HCT116 (cell line): ENCODE measurements at regions not wholly inside any gene's neighbourhood (a gene's known extent, or its start where the extent isn't known, plus 50 kb on each side); places are given as distances from the start of the nearest gene placed in this dataset.

ENCODE experiments used
- ATAC-seq: fragments of 200-7000 bp; cut with Tn5 transposase; 2 replicates; pipeline ENCODE4 v1.9.1; 2020; ENCODE audit warnings: mild to moderate bottlenecking, moderate library complexity
- BruUV-seq: library from RNA; stranded (reverse); fragments of 400-500 nt; replicated peaks from 2 replicates; lab custom pipeline; 2021; lab: Mats Ljungman, UMichigan
- CTCF ChIA-PET: fragments of 300-600 bp; sonication (Branson Sonifier 250); formaldehyde crosslinking; loops from one replicate; lab custom pipeline; 2021; ENCODE audit warnings: antibody characterized with exemption; lab: Charles Lee
- POLR2A ChIA-PET: fragments of 300-600, 350-600 bp; sonication (Branson Sonifier 250); formaldehyde crosslinking; loops from one replicate; lab custom pipeline; 2021; ENCODE audit warnings: antibody characterized with exemption; lab: Charles Lee
- RAD21 ChIA-PET, 2 experiments: fragments of 300-600 bp; sonication (Branson Sonifier 250); formaldehyde crosslinking; loops; one replicate each; lab custom pipeline; 2023; ENCODE audit warnings: low total read pairs in 2 of 2; ENCODE audit not compliant: uncharacterized antibody in 2 of 2, unreplicated experiment in 2 of 2, low non-redundant PET in 1 of 2; lab: Charles Lee
- DNase-seq: peaks from one replicate; pipeline ENCODE4 v3.0.0-alpha.2; 2010; ENCODE audit warnings: low read depth, low spot score
- H2AFZ ChIP-seq: fragments of 200-600 bp; shearing (Covaris generic), sonication (generic); 2 replicates; pipeline ENCODE4 v1.6.1; 2017; ENCODE audit warnings: low read depth, mixed run types, mixed read lengths, antibody characterized with exemption, low read length; ENCODE audit not compliant: poor library complexity, severe bottlenecking
- H3K27ac ChIP-seq: 2 replicates; pipeline ENCODE4 v1.5.1; 2012; ENCODE audit warnings: low read depth, low read length
- H3K27me3 ChIP-seq: fragments of 200-600 bp; sonication (generic); 2 replicates; pipeline ENCODE4 v1.6.1; 2016; ENCODE audit warnings: mixed run types, low read length, mixed read lengths; ENCODE audit not compliant: insufficient read depth
- H3K36me3 ChIP-seq, 2 experiments: fragments of 200-500 bp in 1 of 2; fragments of 200-600 bp in 1 of 2; sonication (Bioruptor generic) in 1 of 2; sonication (generic) in 1 of 2; 2 replicates each; pipeline versions ENCODE4 v1.5.1 to v1.6.1; 2014 to 2016; ENCODE audit warnings: low read length in 2 of 2, inconsistent platforms in 1 of 2, mixed read lengths in 1 of 2, mixed run types in 1 of 2; ENCODE audit not compliant: insufficient read depth in 2 of 2, control insufficient read depth in 1 of 2
- H3K4me1 ChIP-seq, 2 experiments: fragments of 200-600 bp in 1 of 2; sonication (generic) in 1 of 2; 2 replicates each; pipeline versions ENCODE4 v1.5.1 to v1.6.1; 2012 to 2017; ENCODE audit warnings: low read length in 2 of 2, inconsistent platforms in 1 of 2, mild to moderate bottlenecking in 1 of 2, mixed read lengths in 1 of 2, mixed run types in 1 of 2, moderate library complexity in 1 of 2; ENCODE audit not compliant: insufficient read depth in 2 of 2, control insufficient read depth in 1 of 2
- H3K4me2 ChIP-seq: fragments of 200-600 bp; sonication (generic); 2 replicates; pipeline ENCODE4 v1.6.1; 2017; ENCODE audit warnings: mixed run types, low read length, mixed read lengths
- H3K4me3 ChIP-seq, 2 experiments: fragments of 200-600 bp in 1 of 2; sonication (generic) in 1 of 2; replicated peaks in 1 of 2; 2 replicates each; pipeline ENCODE4 v1.5.1; 2011 to 2016; ENCODE audit warnings: low read length in 2 of 2, control low read depth in 1 of 2, low read depth in 1 of 2, mild to moderate bottlenecking in 1 of 2, mixed read lengths in 1 of 2, mixed run types in 1 of 2
- H3K79me2 ChIP-seq: fragments of 200-600 bp; sonication (generic); 2 replicates; pipeline ENCODE4 v1.6.1; 2017; ENCODE audit warnings: mild to moderate bottlenecking, mixed run types, low read length, moderate library complexity, mixed read lengths; ENCODE audit not compliant: insufficient read depth
- H3K9ac ChIP-seq: fragments of 200-600 bp; sonication (generic); 2 replicates; pipeline ENCODE4 v1.6.1; 2016; ENCODE audit warnings: low read length, mixed read lengths
- H3K9me2 ChIP-seq: fragments of 200-600 bp; sonication (generic), shearing (Covaris generic); 2 replicates; pipeline ENCODE4 v1.6.1; 2017; ENCODE audit warnings: mixed run types, mild to moderate bottlenecking, moderate library complexity; ENCODE audit not compliant: insufficient read depth
- H3K9me3 ChIP-seq, 2 experiments: fragments of 200-500 bp in 1 of 2; fragments of 200-600 bp in 1 of 2; sonication (Bioruptor generic) in 1 of 2; sonication (generic) in 1 of 2; 2 replicates each; pipeline ENCODE4 v1.6.1; 2014 to 2017; ENCODE audit warnings: low read length in 2 of 2, mixed read lengths in 2 of 2, inconsistent platforms in 1 of 2, low read depth in 1 of 2, mild to moderate bottlenecking in 1 of 2, mixed run types in 1 of 2, moderate library complexity in 1 of 2; ENCODE audit not compliant: control insufficient read depth in 1 of 2, insufficient read depth in 1 of 2
- H4K20me1 ChIP-seq: fragments of 200-600 bp; sonication (generic), shearing (Covaris generic); 2 replicates; pipeline ENCODE4 v1.6.1; 2017; ENCODE audit warnings: mixed run types, mild to moderate bottlenecking, moderate library complexity; ENCODE audit not compliant: insufficient read depth
- CEBPB ChIP-seq: IDR thresholded peaks from 2 replicates; pipeline ENCODE4 v1.6.1; 2012; ENCODE audit warnings: low read depth
- CTCF ChIP-seq, 3 experiments: fragments of 200-600 bp in 1 of 3; sonication (generic) in 1 of 3; IDR thresholded peaks in 2 of 3; conservative IDR thresholded peaks in 1 of 3; 2 replicates each; pipeline ENCODE4 v1.5.1; 2012 to 2017; ENCODE audit warnings: low read depth in 2 of 3, low read length in 2 of 3, antibody characterized with exemption in 1 of 3, borderline replicate concordance in 1 of 3, control low read depth in 1 of 3, mild to moderate bottlenecking in 1 of 3, mixed read lengths in 1 of 3, mixed run types in 1 of 3, moderate library complexity in 1 of 3; ENCODE audit not compliant: insufficient read depth in 1 of 3
- EZH2phosphoT487 ChIP-seq: fragments of 200-600 bp; IDR thresholded peaks from 2 replicates; pipeline ENCODE4 v1.6.1; 2018; ENCODE audit warnings: antibody characterized with exemption, borderline replicate concordance
- JUND ChIP-seq: IDR thresholded peaks from 2 replicates; pipeline ENCODE4 v1.6.1; 2012
- POLR2A ChIP-seq: IDR thresholded peaks from 2 replicates; pipeline ENCODE4 v1.7.0; 2011; ENCODE audit warnings: borderline replicate concordance; ENCODE audit not compliant: insufficient read depth, insufficient read length; ENCODE audit errors: extremely low read depth
- RAD21 ChIP-seq: IDR thresholded peaks from 2 replicates; pipeline ENCODE4 v1.6.1; 2012; ENCODE audit warnings: low read depth, mild to moderate bottlenecking
- REST ChIP-seq: IDR thresholded peaks from 2 replicates; pipeline ENCODE4 v1.6.1; 2012; ENCODE audit warnings: low read depth
- SIN3A ChIP-seq: IDR thresholded peaks from 2 replicates; pipeline ENCODE4 v1.6.1; 2012; ENCODE audit warnings: low read depth
- SP1 ChIP-seq: IDR thresholded peaks from 2 replicates; pipeline ENCODE4 v1.6.1; 2012; ENCODE audit warnings: low read depth
- TCF7L2 ChIP-seq: IDR thresholded peaks from 2 replicates; pipeline ENCODE4 v1.7.0; 2011; ENCODE audit warnings: borderline replicate concordance, inconsistent platforms; ENCODE audit not compliant: insufficient read depth, insufficient read length; ENCODE audit errors: extremely low read depth
- YY1 ChIP-seq: IDR thresholded peaks from 2 replicates; pipeline ENCODE4 v1.6.1; 2011; ENCODE audit warnings: low read length, low read depth, moderate library complexity, mild to moderate bottlenecking; ENCODE audit not compliant: insufficient replicate concordance; ENCODE audit errors: extremely low read depth
- ZBTB33 ChIP-seq: IDR thresholded peaks from 2 replicates; pipeline ENCODE4 v1.6.1; 2011; ENCODE audit warnings: mild to moderate bottlenecking, low read length, moderate library complexity; ENCODE audit not compliant: insufficient replicate concordance; ENCODE audit errors: extremely low read depth
- intact Hi-C: fragments of 100-400 bp; cut with micrococcal nuclease; formaldehyde crosslinking; loops from 2 replicates; pipeline ENCODE4 v1.10.0; 2022
- TF ChIP-seq, protein P1 (sequence below): IDR thresholded peaks from 2 replicates; pipeline ENCODE4 v1.6.1; 2012

GRCh38 chr9:88751781-88752180 lies 216.8 kb downstream of the NXNL2 start:
- H3K9ac ChIP-seq = no peak overlapping the region
- no TSS peak for BruUV-seq
- no peak overlapping the region for H3K4me2 ChIP-seq

More at GRCh38 chr9:88751781-88752180, 216.8 kb downstream of the NXNL2 start:
- no peak for DNase-seq
- POLR2A ChIA-PET = no interaction called here
- no peaks in the 10 kb centered on the region for H3K36me3 ChIP-seq
- no peak for ATAC-seq
- H3K9me2 ChIP-seq = no peaks in the 10 kb centered on the region
- RAD21 ChIA-PET = no interaction called here
- TF ChIP-seq CEBPB = no peak
- TF ChIP-seq JUND = no peak
- TF ChIP-seq RAD21 = no peak
- no peak for TF ChIP-seq REST
- TF ChIP-seq POLR2A = no peak
- TF ChIP-seq ZBTB33 = no peak
- no peak for TF ChIP-seq CTCF (IDR thresholded peaks at IDR 0.05 in 2 of 3, conservative IDR thresholded peaks at IDR 0.05 in 1 of 3; ENCODE audit: borderline replicate concordance in 1 of 3, insufficient read depth in 1 of 3, low read depth in 2 of 3, low read length in 2 of 3)
- TF ChIP-seq SP1 = no peak
- no peak for TF ChIP-seq SIN3A
- TF ChIP-seq TCF7L2 = no peak
- TF ChIP-seq, protein P1, sequence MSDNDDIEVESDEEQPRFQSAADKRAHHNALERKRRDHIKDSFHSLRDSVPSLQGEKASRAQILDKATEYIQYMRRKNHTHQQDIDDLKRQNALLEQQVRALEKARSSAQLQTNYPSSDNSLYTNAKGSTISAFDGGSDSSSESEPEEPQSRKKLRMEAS = no peak
- no peak for TF ChIP-seq EZH2phosphoT487
- no peak for TF ChIP-seq YY1
- H3K9me3 ChIP-seq = no peaks in the 10 kb centered on the region
- no peaks in the 10 kb centered on the region for H3K4me1 ChIP-seq
- H3K79me2 ChIP-seq = no peaks in the 10 kb centered on the region
- no peak overlapping the region for H3K4me3 ChIP-seq
- no peak overlapping the region for H2AFZ ChIP-seq
- H3K27me3 ChIP-seq = no peaks in the 10 kb centered on the region
- H4K20me1 ChIP-seq = no peaks in the 10 kb centered on the region
- CTCF ChIA-PET = no interaction called here
- intact Hi-C loops = no loop called here
- H3K27ac ChIP-seq = no peak overlapping the region
